ENCODE measurements at regions not wholly inside any gene's neighbourhood (a gene's known extent, or its start where the extent isn't known, plus 50 kb on each side); places are given as distances from the start of the nearest gene placed in this dataset.

DNA sequence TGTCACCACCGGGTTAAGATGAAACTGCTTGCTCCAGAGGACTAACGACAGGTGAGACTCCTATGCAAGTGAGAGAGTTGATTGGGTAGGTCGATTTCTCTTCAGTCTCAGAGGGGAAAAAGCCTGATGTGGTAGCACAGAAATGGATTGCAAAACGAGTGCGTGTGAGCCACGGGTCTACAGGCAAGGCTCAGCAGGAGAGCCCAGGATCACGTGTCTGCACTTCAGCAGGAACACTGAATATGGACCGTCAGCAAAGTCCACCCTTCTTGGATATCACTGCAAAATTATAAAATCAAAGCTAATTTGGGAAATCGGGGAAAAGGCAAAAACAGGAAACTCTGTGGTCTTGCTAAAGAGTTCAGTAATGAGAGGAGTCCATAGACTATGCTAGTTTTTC, 107.7 kb upstream of the ZNF648 start (continued):
- TF ChIP-seq, protein P1, sequence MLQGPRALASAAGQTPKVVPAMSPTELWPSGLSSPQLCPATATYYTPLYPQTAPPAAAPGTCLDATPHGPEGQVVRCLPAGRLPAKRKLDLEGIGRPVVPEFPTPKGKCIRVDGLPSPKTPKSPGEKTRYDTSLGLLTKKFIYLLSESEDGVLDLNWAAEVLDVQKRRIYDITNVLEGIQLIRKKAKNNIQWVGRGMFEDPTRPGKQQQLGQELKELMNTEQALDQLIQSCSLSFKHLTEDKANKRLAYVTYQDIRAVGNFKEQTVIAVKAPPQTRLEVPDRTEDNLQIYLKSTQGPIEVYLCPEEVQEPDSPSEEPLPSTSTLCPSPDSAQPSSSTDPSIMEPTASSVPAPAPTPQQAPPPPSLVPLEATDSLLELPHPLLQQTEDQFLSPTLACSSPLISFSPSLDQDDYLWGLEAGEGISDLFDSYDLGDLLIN (CRISPR knock-in tag; IDR thresholded peaks at IDR 0.05; ENCODE audit: borderline replicate concordance), result no peak
- TF ChIP-seq CEBPG (CRISPR knock-in tag; IDR thresholded peaks at IDR 0.05), result peak; percentile 16; the same call in 1 of the 2 replicates
- TF ChIP-seq, protein P2, sequence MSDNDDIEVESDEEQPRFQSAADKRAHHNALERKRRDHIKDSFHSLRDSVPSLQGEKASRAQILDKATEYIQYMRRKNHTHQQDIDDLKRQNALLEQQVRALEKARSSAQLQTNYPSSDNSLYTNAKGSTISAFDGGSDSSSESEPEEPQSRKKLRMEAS (IDR thresholded peaks at IDR 0.05), result 0 out of 2 replicates have a peak, but pooled peaks have one; percentile 14
- 0 out of 2 replicates have a peak, but pooled peaks have one; percentile 34 for TF ChIP-seq BHLHE40 (IDR thresholded peaks at IDR 0.05; ENCODE audit: low read length)
- 0 out of 2 replicates have a peak, but pooled peaks have one; percentile 23 for TF ChIP-seq ZNF331 (CRISPR knock-in tag; IDR thresholded peaks at IDR 0.05)
- no peak for TF ChIP-seq HMG20A (CRISPR knock-in tag; IDR thresholded peaks at IDR 0.05; ENCODE audit: borderline replicate concordance)
- TF ChIP-seq ZNF577 (CRISPR knock-in tag; IDR thresholded peaks at IDR 0.05; ENCODE audit: borderline replicate concordance, low read depth), result no peak
- TF ChIP-seq ZNF367 (CRISPR knock-in tag; IDR thresholded peaks at IDR 0.05; ENCODE audit: borderline replicate concordance), result no peak

DNA sequence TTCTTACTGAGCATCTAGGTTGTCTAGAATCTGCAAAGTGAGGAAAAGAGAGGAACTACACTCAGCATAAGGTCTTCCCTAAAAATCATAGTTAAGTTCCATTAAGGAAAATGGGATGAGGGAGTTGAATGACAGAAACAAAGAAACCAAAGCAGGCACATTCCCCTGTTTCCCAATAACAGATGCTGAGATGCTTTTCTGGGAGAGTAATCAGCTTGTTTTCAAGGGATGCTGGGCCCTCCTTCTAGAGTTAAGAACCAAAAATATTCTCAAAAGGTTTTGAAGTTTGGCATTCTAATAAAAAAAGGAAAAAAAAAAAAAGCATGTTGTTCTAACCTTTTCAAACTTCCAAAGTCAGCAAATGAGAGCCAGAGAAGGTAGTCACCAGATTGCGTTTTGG, 105.2 kb upstream of the ZNF648 start:
- in situ Hi-C loops (cut with HindIII; ENCODE audit: extremely low pct_ligation_motif_present, low pct_unique_long_range_greater_than_20kb), result no loop called here
- no peak for TF ChIP-seq ZNF619 (CRISPR knock-in tag; IDR thresholded peaks at IDR 0.05)
- TF ChIP-seq TCF7 (IDR thresholded peaks at IDR 0.05; ENCODE audit: low read depth), result no peak
- no peak for TF ChIP-seq ZKSCAN1 (IDR thresholded peaks at IDR 0.05; ENCODE audit: low read length)
- TF ChIP-seq NFE2 (CRISPR knock-in tag; IDR thresholded peaks at IDR 0.05), result no peak
- ChIA-PET CTCF (ENCODE audit: low intra/inter-chr PET ratio, low total read pairs) (no interaction called here), POLR2A (no interaction called here)
- no peaks in the 10 kb centered on the region for H3K79me2 ChIP-seq (ENCODE audit: insufficient read depth, low read length)
- H3K27me3 ChIP-seq (ENCODE audit: control insufficient read depth in 1 of 2, insufficient read depth in 2 of 2, low read length in 2 of 2), result no peaks in the 10 kb centered on the region
- FAIRE-seq, result no peak
- H3K4me2 ChIP-seq (ENCODE audit: low read depth, low read length), result no peak overlapping the region
- no TSS peak for BruUV-seq (replicated peaks)
- no peaks in the 10 kb centered on the region for H4K20me1 ChIP-seq (ENCODE audit: insufficient read depth, low read length)
- intact Hi-C loops (cut with micrococcal nuclease; ENCODE audit: unreplicated experiment), result no loop called here
- H3K27ac ChIP-seq (ENCODE audit: extremely low read length, insufficient read depth, low read length), result no peak overlapping the region
- WGBS (ENCODE audit: low lambda C conversion rate), result 74% methylated on average over 1 of the region's 1 CpG
- DNase-seq (ENCODE audit: low spot score), result no peak
- ATAC-seq, result no peak
- H3K4me3 ChIP-seq (replicated peaks in 1 of 3; ENCODE audit: insufficient read depth in 1 of 3, low read depth in 2 of 3, low read length in 3 of 3), result no peak overlapping the region
- no peaks in the 10 kb centered on the region for H3K9me3 ChIP-seq (ENCODE audit: low read length)
- H3K4me1 ChIP-seq (ENCODE audit: insufficient read depth, low read length), result peaks cover 13% of the 10 kb centered on the region
- no peaks in the 10 kb centered on the region for H3K36me3 ChIP-seq (replicated peaks in 1 of 2; ENCODE audit: control insufficient read depth in 1 of 2, insufficient read depth in 2 of 2, low read length in 2 of 2)
- no peak overlapping the region for H3K9ac ChIP-seq (ENCODE audit: insufficient read depth, low read depth, low read length)
- H2AFZ ChIP-seq (ENCODE audit: low read length), result no peak overlapping the region
